HepG2 (cell line): ENCODE measurements at regions not wholly inside any gene's neighbourhood (a gene's known extent, or its start where the extent isn't known, plus 50 kb on each side); places are given as distances from the start of the nearest gene placed in this dataset.
A peak's percentile ranks its signal among the peaks of the same experiment; 100 is the strongest.

Experiments
- ATAC-seq: fragments of 200-7000 bp; cut with Tn5 transposase; 3 replicates; pipeline ENCODE4 v1.9.1; 2020; ENCODE audit warnings: mild to moderate bottlenecking, moderate library complexity
- BruUV-seq: library from RNA; stranded (reverse); fragments of 400-500 nt; replicated peaks from 2 replicates; lab custom pipeline; 2021; lab: Mats Ljungman, UMichigan
- CTCF ChIA-PET: fragments of 300-600 bp; formaldehyde crosslinking; extraction: SDS; loops from one replicate; lab custom pipeline; 2021; ENCODE audit warnings: low total read pairs, inconsistent platforms, low intra/inter-chr PET ratio; lab: Yijun Ruan, JAX
- POLR2A ChIA-PET: fragments of 350-600 bp; sonication (Branson Sonifier 250); formaldehyde crosslinking; loops from one replicate; lab custom pipeline; 2020; ENCODE audit warnings: antibody characterized with exemption, inconsistent platforms; lab: Yijun Ruan, JAX
- DNase-seq: peaks from one replicate; pipeline ENCODE4 v3.0.0-alpha.2; 2015; ENCODE audit warnings: low spot score
- FAIRE-seq: peaks from 3 replicates; lab custom pipeline; 2011; peaks lifted over from hg19 to GRCh38; lab: Jason Lieb, UNC
- H2AFZ ChIP-seq: one replicate; pipeline ENCODE4 v1.6.1; 2011; ENCODE audit warnings: low read length, inconsistent platforms
- H3K27ac ChIP-seq: fragments of 300-600 bp; 3 replicates; pipeline ENCODE4 v1.8.0; 2011; ENCODE audit warnings: mixed run types, mild to moderate bottlenecking, mixed read lengths, low read length, inconsistent platforms; ENCODE audit not compliant: insufficient read depth; ENCODE audit errors: extremely low read length
- H3K27me3 ChIP-seq, 2 experiments: fragments of 200-600 bp in 1 of 2; 2 replicates in 1 of 2; 3 replicates in 1 of 2; pipeline versions ENCODE4 v1.6.0 to v1.8.0; 2011; ENCODE audit warnings: low read length in 2 of 2, mild to moderate bottlenecking in 2 of 2, moderate library complexity in 2 of 2, inconsistent platforms in 1 of 2; ENCODE audit not compliant: insufficient read depth in 2 of 2, control insufficient read depth in 1 of 2
- H3K36me3 ChIP-seq, 2 experiments: fragments of 200-600 bp in 1 of 2; replicated peaks in 1 of 2; 2 replicates in 1 of 2; 3 replicates in 1 of 2; pipeline versions ENCODE4 v1.5.1 to v1.8.0; 2011; ENCODE audit warnings: low read length in 2 of 2, inconsistent platforms in 1 of 2; ENCODE audit not compliant: insufficient read depth in 2 of 2, control insufficient read depth in 1 of 2
- H3K4me1 ChIP-seq: 2 replicates; pipeline ENCODE4 v1.5.1; 2012; ENCODE audit warnings: low read length, inconsistent platforms; ENCODE audit not compliant: insufficient read depth
- H3K4me2 ChIP-seq: 2 replicates; pipeline ENCODE4 v1.6.0; 2011; ENCODE audit warnings: low read depth, low read length, inconsistent platforms
- H3K4me3 ChIP-seq, 3 experiments: fragments of 200-600 bp in 1 of 3; sonication (generic), shearing (Covaris generic) in 1 of 3; replicated peaks in 1 of 3; 2 replicates each; pipeline ENCODE4 v1.5.1; 2011 to 2016; ENCODE audit warnings: low read length in 3 of 3, inconsistent platforms in 2 of 3, low read depth in 2 of 3, mild to moderate bottlenecking in 2 of 3, control low read depth in 1 of 3, mixed read lengths in 1 of 3; ENCODE audit not compliant: insufficient read depth in 1 of 3
- H3K79me2 ChIP-seq: one replicate; pipeline ENCODE4 v1.6.1; 2011; ENCODE audit warnings: low read length, inconsistent platforms; ENCODE audit not compliant: insufficient read depth
- H3K9ac ChIP-seq: 2 replicates; pipeline ENCODE4 v1.6.0; 2011; ENCODE audit warnings: mild to moderate bottlenecking, low read depth, low read length, inconsistent platforms; ENCODE audit not compliant: insufficient read depth
- H3K9me3 ChIP-seq: 2 replicates; pipeline ENCODE4 v1.5.1; 2012; ENCODE audit warnings: mild to moderate bottlenecking, low read length
- H4K20me1 ChIP-seq: 2 replicates; pipeline ENCODE4 v1.6.0; 2011; ENCODE audit warnings: inconsistent platforms, mild to moderate bottlenecking, low read length, moderate library complexity; ENCODE audit not compliant: insufficient read depth
- AHR ChIP-seq: IDR thresholded peaks from 2 replicates; pipeline ENCODE4 v1.6.1; 2018; ENCODE audit warnings: missing genetic modification reagents, missing compliant biosample characterization
- HDAC6 ChIP-seq: fragments of 200-600 bp; sonication (generic); IDR thresholded peaks from 2 replicates; pipeline ENCODE4 v1.7.0; 2017; ENCODE audit warnings: mild to moderate bottlenecking, antibody characterized with exemption, low read length, low read depth
- SMAD3 ChIP-seq: sonication (generic); formaldehyde crosslinking; IDR thresholded peaks from 2 replicates; pipeline ENCODE4 v1.4.0; 2020; ENCODE audit warnings: missing genetic modification reagents
- SOX13 ChIP-seq, 3 experiments: fragments of 450-650 bp in 1 of 3; sonication (generic) in 1 of 3; formaldehyde crosslinking in 1 of 3; IDR thresholded peaks in 2 of 3; conservative IDR thresholded peaks in 1 of 3; 2 replicates each; pipeline versions ENCODE4 v1.5.0 to v1.6.1; 2016 to 2020; ENCODE audit warnings: antibody characterized with exemption in 1 of 3, mild to moderate bottlenecking in 1 of 3, missing compliant biosample characterization in 1 of 3, missing genetic modification reagents in 1 of 3, moderate library complexity in 1 of 3
- STAG1 ChIP-seq: sonication (generic); formaldehyde crosslinking; IDR thresholded peaks from 2 replicates; pipeline ENCODE4 v1.4.0; 2020; ENCODE audit warnings: missing genetic modification reagents
- ZMYM4 ChIP-seq: sonication (generic); formaldehyde crosslinking; IDR thresholded peaks from 2 replicates; pipeline ENCODE4 v1.8.1; 2023; ENCODE audit warnings: mild to moderate bottlenecking, missing genetic modification reagents
- ZSCAN21 ChIP-seq: sonication (generic); formaldehyde crosslinking; IDR thresholded peaks from 2 replicates; pipeline ENCODE4 v1.8.0; 2022; ENCODE audit warnings: mild to moderate bottlenecking, missing genetic modification reagents, moderate library complexity, borderline replicate concordance
- WGBS: methylation state at CpG from one replicate; pipeline ENCODE4 v1.1.6; 2017; ENCODE audit warnings: low lambda C conversion rate; 5-methylcytosine and 5-hydroxymethylcytosine counted together
- in situ Hi-C: cut with HindIII; loops from 2 replicates; pipeline ENCODE4 v1.10.0; 2017; ENCODE audit warnings: low pct_unique_long_range_greater_than_20kb; ENCODE audit not compliant: extremely low pct_ligation_motif_present
- intact Hi-C: fragments of 100-400 bp; cut with micrococcal nuclease; formaldehyde crosslinking; loops from one replicate; pipeline ENCODE4 v1.10.0; 2022; ENCODE audit not compliant: unreplicated experiment
- TF ChIP-seq, protein P1 (sequence below): sonication (generic); formaldehyde crosslinking; IDR thresholded peaks from 2 replicates; pipeline ENCODE4 v1.5.1; 2020; ENCODE audit warnings: missing genetic modification reagents, mild to moderate bottlenecking, borderline replicate concordance
- TF ChIP-seq, protein P2 (sequence below): sonication (generic); formaldehyde crosslinking; IDR thresholded peaks from 2 replicates; pipeline ENCODE4 v1.4.0; 2020; ENCODE audit warnings: missing genetic modification reagents
- TF ChIP-seq, protein P3 (sequence below): sonication (generic); formaldehyde crosslinking; IDR thresholded peaks from 2 replicates; pipeline ENCODE4 v1.5.0; 2020; ENCODE audit warnings: mild to moderate bottlenecking, missing genetic modification reagents, moderate library complexity

DNA sequence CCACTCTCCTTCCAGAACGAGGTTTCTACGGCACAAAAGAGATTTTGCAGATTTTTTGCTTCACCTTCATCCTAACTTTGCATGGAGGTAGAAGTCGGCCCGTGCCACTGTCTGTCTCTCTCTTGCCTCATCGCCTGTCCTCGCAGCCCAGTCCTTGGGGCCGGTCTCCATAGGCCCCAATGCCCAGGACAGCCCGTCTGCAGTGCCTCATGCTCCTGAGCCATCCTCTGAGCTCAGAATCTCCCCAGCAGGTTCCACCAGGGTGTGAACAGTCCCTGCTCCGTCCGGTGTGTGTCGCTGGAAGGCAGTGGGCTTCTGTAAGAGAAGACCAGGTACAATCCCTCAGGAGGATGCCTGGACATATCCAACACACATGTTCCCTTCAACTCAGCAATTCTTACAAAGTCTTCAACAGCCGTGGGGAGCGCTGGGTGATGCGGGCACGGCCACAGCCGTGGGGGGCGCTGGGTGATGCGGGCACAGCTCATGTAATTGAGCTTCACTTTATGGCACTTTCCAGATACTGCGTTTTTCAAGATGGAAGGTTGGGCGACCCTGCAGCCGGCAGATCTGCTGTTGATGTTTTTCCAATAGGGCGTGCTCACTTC is 231.9 kb downstream of the DLL1 start:
- Histone ChIP-seq H3K9ac (no peak overlapping the region), H3K36me3 (no peaks in the 10 kb centered on the region), H3K4me1 (no peaks in the 10 kb centered on the region), H3K79me2 (no peaks in the 10 kb centered on the region), H3K27me3 (peaks cover 18 to 75% of the 10 kb centered on the region in 2 experiments), H3K27ac (no peak overlapping the region), H4K20me1 (no peaks in the 10 kb centered on the region), H3K4me3 (no peak overlapping the region), H3K4me2 (no peak overlapping the region), H3K9me3 (no peaks in the 10 kb centered on the region), H2AFZ (no peak overlapping the region)
- no peak for DNase-seq
- no peak for FAIRE-seq
- intact Hi-C loops = no loop called here
- WGBS = 25% methylated on average over 22 of the region's 22 CpGs
- POLR2A ChIA-PET = no interaction called here
- CTCF ChIA-PET = no interaction called here
- peak; percentile 36; the same call in 2 of the 3 replicates for ATAC-seq
- no peak for TF ChIP-seq ZMYM4 (CRISPR knock-in tag)
- TF ChIP-seq HDAC6 = no peak
- TF ChIP-seq, protein P1, sequence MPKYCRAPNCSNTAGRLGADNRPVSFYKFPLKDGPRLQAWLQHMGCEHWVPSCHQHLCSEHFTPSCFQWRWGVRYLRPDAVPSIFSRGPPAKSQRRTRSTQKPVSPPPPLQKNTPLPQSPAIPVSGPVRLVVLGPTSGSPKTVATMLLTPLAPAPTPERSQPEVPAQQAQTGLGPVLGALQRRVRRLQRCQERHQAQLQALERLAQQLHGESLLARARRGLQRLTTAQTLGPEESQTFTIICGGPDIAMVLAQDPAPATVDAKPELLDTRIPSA (CRISPR knock-in tag) = no peak
- no peak for TF ChIP-seq AHR (CRISPR knock-in tag)
- TF ChIP-seq, protein P2, sequence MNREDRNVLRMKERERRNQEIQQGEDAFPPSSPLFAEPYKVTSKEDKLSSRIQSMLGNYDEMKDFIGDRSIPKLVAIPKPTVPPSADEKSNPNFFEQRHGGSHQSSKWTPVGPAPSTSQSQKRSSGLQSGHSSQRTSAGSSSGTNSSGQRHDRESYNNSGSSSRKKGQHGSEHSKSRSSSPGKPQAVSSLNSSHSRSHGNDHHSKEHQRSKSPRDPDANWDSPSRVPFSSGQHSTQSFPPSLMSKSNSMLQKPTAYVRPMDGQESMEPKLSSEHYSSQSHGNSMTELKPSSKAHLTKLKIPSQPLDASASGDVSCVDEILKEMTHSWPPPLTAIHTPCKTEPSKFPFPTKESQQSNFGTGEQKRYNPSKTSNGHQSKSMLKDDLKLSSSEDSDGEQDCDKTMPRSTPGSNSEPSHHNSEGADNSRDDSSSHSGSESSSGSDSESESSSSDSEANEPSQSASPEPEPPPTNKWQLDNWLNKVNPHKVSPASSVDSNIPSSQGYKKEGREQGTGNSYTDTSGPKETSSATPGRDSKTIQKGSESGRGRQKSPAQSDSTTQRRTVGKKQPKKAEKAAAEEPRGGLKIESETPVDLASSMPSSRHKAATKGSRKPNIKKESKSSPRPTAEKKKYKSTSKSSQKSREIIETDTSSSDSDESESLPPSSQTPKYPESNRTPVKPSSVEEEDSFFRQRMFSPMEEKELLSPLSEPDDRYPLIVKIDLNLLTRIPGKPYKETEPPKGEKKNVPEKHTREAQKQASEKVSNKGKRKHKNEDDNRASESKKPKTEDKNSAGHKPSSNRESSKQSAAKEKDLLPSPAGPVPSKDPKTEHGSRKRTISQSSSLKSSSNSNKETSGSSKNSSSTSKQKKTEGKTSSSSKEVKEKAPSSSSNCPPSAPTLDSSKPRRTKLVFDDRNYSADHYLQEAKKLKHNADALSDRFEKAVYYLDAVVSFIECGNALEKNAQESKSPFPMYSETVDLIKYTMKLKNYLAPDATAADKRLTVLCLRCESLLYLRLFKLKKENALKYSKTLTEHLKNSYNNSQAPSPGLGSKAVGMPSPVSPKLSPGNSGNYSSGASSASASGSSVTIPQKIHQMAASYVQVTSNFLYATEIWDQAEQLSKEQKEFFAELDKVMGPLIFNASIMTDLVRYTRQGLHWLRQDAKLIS (CRISPR knock-in tag) = no peak
- no peak for TF ChIP-seq SMAD3 (CRISPR knock-in tag)
- no peak for TF ChIP-seq ZSCAN21 (CRISPR knock-in tag)
- TF ChIP-seq SOX13 (IDR thresholded peaks at IDR 0.05) = no peak
- no peak for TF ChIP-seq SOX13 (CRISPR knock-in tag; conservative IDR thresholded peaks at IDR 0.05 in 1 of 2, IDR thresholded peaks at IDR 0.05 in 1 of 2)
- TF ChIP-seq, protein P3, sequence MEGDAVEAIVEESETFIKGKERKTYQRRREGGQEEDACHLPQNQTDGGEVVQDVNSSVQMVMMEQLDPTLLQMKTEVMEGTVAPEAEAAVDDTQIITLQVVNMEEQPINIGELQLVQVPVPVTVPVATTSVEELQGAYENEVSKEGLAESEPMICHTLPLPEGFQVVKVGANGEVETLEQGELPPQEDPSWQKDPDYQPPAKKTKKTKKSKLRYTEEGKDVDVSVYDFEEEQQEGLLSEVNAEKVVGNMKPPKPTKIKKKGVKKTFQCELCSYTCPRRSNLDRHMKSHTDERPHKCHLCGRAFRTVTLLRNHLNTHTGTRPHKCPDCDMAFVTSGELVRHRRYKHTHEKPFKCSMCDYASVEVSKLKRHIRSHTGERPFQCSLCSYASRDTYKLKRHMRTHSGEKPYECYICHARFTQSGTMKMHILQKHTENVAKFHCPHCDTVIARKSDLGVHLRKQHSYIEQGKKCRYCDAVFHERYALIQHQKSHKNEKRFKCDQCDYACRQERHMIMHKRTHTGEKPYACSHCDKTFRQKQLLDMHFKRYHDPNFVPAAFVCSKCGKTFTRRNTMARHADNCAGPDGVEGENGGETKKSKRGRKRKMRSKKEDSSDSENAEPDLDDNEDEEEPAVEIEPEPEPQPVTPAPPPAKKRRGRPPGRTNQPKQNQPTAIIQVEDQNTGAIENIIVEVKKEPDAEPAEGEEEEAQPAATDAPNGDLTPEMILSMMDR (CRISPR knock-in tag) = peak; percentile 27; the same call in 1 of the 2 replicates
- peak; percentile 29; the same call in 1 of the 2 replicates for TF ChIP-seq STAG1 (CRISPR knock-in tag)
- TF ChIP-seq, all 625 proteins: peak for 2
- in situ Hi-C loops = no loop called here
- BruUV-seq = no TSS peak
